ENCODE measurements at regions not wholly inside any gene's neighbourhood (a gene's known extent, or its start where the extent isn't known, plus 50 kb on each side); places are given as distances from the start of the nearest gene placed in this dataset.
A peak's percentile ranks its signal among the peaks of the same experiment; 100 is the strongest.

DNA sequence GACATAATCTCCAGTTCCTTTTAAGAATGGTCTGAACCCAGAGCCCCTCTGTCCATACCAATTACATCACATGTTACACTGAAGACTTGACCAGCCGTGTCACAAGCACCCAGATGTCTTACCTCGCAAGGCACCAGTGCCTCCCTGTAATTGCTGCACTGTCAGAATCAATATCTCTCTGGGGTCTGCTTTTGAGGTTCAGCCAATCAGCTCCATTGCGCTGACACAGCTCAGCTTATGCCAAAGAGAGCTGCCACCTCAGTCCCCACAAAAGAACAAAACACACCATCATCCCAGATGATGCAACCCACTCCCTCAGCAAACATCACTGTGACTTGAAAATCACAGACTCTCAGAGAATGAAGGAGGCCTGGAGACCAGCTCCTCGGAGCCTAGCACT, 82.5 kb upstream of the SORBS2 start:
- H3K27ac Mint-ChIP-seq, result no peak overlapping the region

DNA sequence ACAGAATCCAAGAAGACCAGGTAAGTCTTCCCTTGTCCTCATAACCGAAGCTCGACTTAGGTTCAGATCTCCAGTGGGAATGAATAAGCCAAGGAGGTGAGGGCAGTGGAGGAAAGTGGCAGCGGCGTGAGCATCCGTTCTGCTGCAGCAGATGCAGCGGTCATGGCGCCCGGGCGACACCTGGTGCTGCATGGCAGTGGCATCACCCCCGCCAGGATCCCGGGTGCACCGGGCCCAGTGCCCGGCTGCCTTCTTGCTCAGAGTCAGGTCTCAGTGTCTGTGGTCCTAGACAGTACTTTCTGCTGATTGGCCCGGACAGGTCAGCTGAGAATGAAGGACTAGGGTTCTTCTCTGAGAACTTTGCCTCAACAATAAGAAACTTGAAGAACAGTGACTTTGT, 83.4 kb upstream of the SORBS2 start:
- DNase-seq (no peak), ATAC-seq (ENCODE audit: low read depth in 2 of 2) (no peak)
- Mint-ChIP-seq H3K4me1 (peaks cover 0 to 3% (median 0%) of the 10 kb centered on the region in 4 donors), H3K9me3 (peaks cover 0 to 4% (median 0%) of the 10 kb centered on the region in 7 donors), H3K4me3 (no peak overlapping the region), H3K27me3 (peaks cover 3% of the 10 kb centered on the region), H3K27ac (no peak overlapping the region), H3K36me3 (no peaks in the 10 kb centered on the region)
- Histone ChIP-seq H3K4me3 (ENCODE audit: low read depth, low read length) (no peak overlapping the region), H3K27me3 (ENCODE audit: control insufficient read depth, insufficient read depth, low read length) (no peaks in the 10 kb centered on the region), H3K9me3 (ENCODE audit: control insufficient read depth in 2 of 2, low read length in 2 of 2) (no peaks in the 10 kb centered on the region), H3K36me3 (ENCODE audit: control insufficient read depth, insufficient read depth, low read length) (no peaks in the 10 kb centered on the region), H3K4me1 (ENCODE audit: control insufficient read depth, insufficient read depth, low read length, poor library complexity, severe bottlenecking) (no peaks in the 10 kb centered on the region), H3K27ac (ENCODE audit: insufficient read depth, low read length, poor library complexity, severe bottlenecking) (no peak overlapping the region)

More for the DNA sequence above, 82.5 kb upstream of the SORBS2 start:
- Histone ChIP-seq H3K27me3 (ENCODE audit: control insufficient read depth, insufficient read depth, low read length) (no peaks in the 10 kb centered on the region), H3K9me3 (ENCODE audit: control insufficient read depth in 2 of 2, low read length in 2 of 2) (no peaks in the 10 kb centered on the region), H3K4me3 (ENCODE audit: low read depth, low read length) (no peak overlapping the region), H3K36me3 (ENCODE audit: control insufficient read depth, insufficient read depth, low read length) (no peaks in the 10 kb centered on the region), H3K4me1 (ENCODE audit: control insufficient read depth, insufficient read depth, low read length, poor library complexity, severe bottlenecking) (no peaks in the 10 kb centered on the region), H3K27ac (ENCODE audit: insufficient read depth, low read length, poor library complexity, severe bottlenecking) (no peak overlapping the region)
- no peak for DNase-seq
- peaks cover 0 to 5% (median under 1%) of the 10 kb centered on the region in 7 donors for H3K9me3 Mint-ChIP-seq
- no peak for ATAC-seq (ENCODE audit: low read depth in 2 of 2)
- H3K4me1 Mint-ChIP-seq, result no peaks in the 10 kb centered on the region
- no peaks in the 10 kb centered on the region for H3K27me3 Mint-ChIP-seq
- no peak overlapping the region for H3K4me3 Mint-ChIP-seq
- H3K36me3 Mint-ChIP-seq, result no peaks in the 10 kb centered on the region

DNA sequence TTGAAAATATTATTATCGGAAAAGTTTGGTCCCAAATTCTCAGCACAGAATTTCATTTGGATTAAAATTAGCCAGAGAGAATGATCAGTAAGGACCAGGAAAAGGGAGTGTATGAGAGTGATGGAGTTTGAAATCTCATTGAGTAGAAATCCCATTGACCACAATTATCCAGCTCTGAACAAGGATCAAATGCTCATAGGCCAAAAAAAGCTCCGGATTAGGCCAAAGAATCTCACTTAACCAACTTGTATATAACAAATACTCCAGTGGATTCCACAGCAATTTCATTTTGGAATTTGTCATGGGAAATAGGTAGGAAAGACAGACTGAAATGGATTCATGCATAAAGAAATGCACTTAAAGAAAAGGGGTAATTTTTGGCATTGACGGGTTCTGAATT, 83.9 kb upstream of the SORBS2 start:
- H3K4me1 ChIP-seq (ENCODE audit: control insufficient read depth, insufficient read depth, low read length, poor library complexity, severe bottlenecking), result no peaks in the 10 kb centered on the region
- Mint-ChIP-seq H3K27me3 (peaks cover 5% of the 10 kb centered on the region), H3K9me3 (peaks cover 0 to 7% (median 0%) of the 10 kb centered on the region in 7 donors), H3K4me1 (peaks cover 0 to 5% (median 0%) of the 10 kb centered on the region in 4 donors), H3K4me3 (no peak overlapping the region), H3K27ac (no peak overlapping the region), H3K36me3 (no peaks in the 10 kb centered on the region)
- H3K27me3 ChIP-seq (ENCODE audit: control insufficient read depth, insufficient read depth, low read length), result no peaks in the 10 kb centered on the region
- ATAC-seq (ENCODE audit: low read depth in 2 of 2) (no peak), DNase-seq (no peak)
- no peak overlapping the region for H3K4me3 ChIP-seq (ENCODE audit: low read depth, low read length)
- no peaks in the 10 kb centered on the region for H3K36me3 ChIP-seq (ENCODE audit: control insufficient read depth, insufficient read depth, low read length)
- H3K9me3 ChIP-seq (ENCODE audit: control insufficient read depth in 2 of 2, low read length in 2 of 2), result no peaks in the 10 kb centered on the region
- H3K27ac ChIP-seq (ENCODE audit: insufficient read depth, low read length, poor library complexity, severe bottlenecking), result no peak overlapping the region

DNA sequence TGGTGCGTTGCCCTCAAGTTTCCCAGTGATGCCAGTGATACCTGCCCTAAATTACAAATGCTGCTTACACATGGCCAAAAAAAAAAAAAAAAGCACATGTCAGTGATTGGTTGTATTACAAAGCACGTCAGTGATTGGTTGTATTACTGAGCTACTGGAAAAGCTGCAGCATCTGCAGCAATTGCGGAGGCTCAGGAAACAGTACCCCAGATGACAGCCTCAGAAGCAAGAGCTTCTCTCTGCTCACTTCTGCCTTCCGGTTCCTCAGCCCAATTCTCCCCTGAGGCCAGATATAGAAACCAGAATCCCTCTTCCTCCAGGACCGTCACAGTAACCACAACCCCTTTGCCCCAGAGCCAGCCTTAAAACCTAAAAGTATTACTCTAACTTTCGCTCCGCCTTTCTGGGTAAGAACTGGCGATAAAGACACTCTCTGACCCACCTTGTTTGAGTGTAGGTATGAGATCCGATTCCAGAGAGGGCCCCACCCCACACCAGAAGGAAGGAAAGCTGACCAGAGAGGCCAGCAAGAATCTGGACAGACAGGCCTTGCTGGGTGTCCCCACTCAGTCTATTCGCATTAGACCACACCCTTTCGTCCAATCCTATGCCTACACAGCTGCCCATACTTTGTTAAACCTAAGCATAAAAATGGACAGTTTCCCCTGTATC, 85.0 kb upstream of the SORBS2 start:
- ATAC-seq (ENCODE audit: low read depth in 2 of 2) (no peak), DNase-seq (no peak)
- Histone ChIP-seq H3K4me3 (ENCODE audit: low read depth, low read length) (no peak overlapping the region), H3K9me3 (ENCODE audit: control insufficient read depth in 2 of 2, low read length in 2 of 2) (no peaks in the 10 kb centered on the region), H3K27ac (ENCODE audit: insufficient read depth, low read length, poor library complexity, severe bottlenecking) (no peak overlapping the region), H3K36me3 (ENCODE audit: control insufficient read depth, insufficient read depth, low read length) (no peaks in the 10 kb centered on the region), H3K27me3 (ENCODE audit: control insufficient read depth, insufficient read depth, low read length) (no peaks in the 10 kb centered on the region), H3K4me1 (ENCODE audit: control insufficient read depth, insufficient read depth, low read length, poor library complexity, severe bottlenecking) (no peaks in the 10 kb centered on the region)
- Mint-ChIP-seq H3K27me3 (peaks cover 5% of the 10 kb centered on the region), H3K4me1 (peaks cover 0 to 5% (median 0%) of the 10 kb centered on the region in 4 donors), H3K4me3 (no peak overlapping the region), H3K9me3 (peaks cover 0 to 7% (median 0%) of the 10 kb centered on the region in 7 donors), H3K36me3 (no peaks in the 10 kb centered on the region), H3K27ac (no peak overlapping the region)

DNA sequence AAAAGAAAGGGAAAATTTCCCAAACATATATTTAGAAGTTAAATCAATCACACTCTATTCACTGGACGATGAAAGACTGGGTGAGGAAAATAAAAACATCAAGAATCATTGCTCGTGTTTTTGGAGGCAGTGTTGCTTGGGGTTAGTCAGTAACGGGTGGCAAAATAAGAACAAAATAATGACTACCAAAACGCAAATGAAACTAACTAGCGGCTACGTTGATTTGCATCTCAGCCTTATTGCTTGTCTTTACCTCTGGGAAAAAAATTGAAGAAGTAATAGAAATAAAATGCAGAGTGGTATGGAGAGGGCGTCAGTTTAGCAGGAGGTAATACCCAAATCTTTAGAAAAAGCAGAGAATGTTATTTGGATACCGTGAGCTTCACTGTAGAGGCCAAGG, 86.4 kb upstream of the SORBS2 start:
- Mint-ChIP-seq H3K4me1 (peaks cover 0 to 5% (median 0%) of the 10 kb centered on the region in 4 donors), H3K27me3 (peaks cover 5% of the 10 kb centered on the region), H3K36me3 (no peaks in the 10 kb centered on the region), H3K9me3 (peaks cover 0 to 5% (median 0%) of the 10 kb centered on the region in 7 donors), H3K27ac (no peak overlapping the region), H3K4me3 (no peak overlapping the region)
- H3K27ac ChIP-seq (ENCODE audit: insufficient read depth, low read length, poor library complexity, severe bottlenecking), result no peak overlapping the region
- H3K9me3 ChIP-seq (ENCODE audit: control insufficient read depth in 2 of 2, low read length in 2 of 2), result no peaks in the 10 kb centered on the region
- H3K36me3 ChIP-seq (ENCODE audit: control insufficient read depth, insufficient read depth, low read length), result no peaks in the 10 kb centered on the region
- no peak for DNase-seq
- H3K27me3 ChIP-seq (ENCODE audit: control insufficient read depth, insufficient read depth, low read length), result no peaks in the 10 kb centered on the region
- no peak for ATAC-seq (ENCODE audit: low read depth in 2 of 2)
- no peaks in the 10 kb centered on the region for H3K4me1 ChIP-seq (ENCODE audit: control insufficient read depth, insufficient read depth, low read length, poor library complexity, severe bottlenecking)
- H3K4me3 ChIP-seq (ENCODE audit: low read depth, low read length), result no peak overlapping the region

DNA sequence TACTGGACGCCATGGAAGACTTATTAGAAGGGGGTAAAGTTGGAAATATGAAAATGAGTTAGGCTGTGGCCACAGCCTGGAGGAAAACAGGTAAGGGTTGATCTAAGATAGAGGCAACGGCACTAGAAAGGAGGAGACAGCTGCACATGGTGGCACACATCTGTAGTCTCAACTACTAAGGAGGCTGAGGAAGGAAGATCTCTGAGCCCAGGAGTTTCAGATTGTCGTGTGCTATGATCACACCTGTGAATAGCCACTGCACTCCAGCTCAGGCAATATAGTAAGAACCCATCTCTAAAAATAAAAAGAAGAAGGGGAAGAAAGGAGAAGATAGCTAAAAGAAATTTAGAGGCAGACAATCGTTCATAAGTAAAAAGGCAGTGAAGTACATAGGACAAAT, 87.8 kb upstream of the SORBS2 start:
- H3K27ac Mint-ChIP-seq, result no peak overlapping the region
- peaks cover 0 to 3% (median 0%) of the 10 kb centered on the region in 7 donors for H3K9me3 Mint-ChIP-seq
- no peaks in the 10 kb centered on the region for H3K9me3 ChIP-seq (ENCODE audit: control insufficient read depth in 2 of 2, low read length in 2 of 2)
- ATAC-seq (ENCODE audit: low read depth in 2 of 2), result no peak
- no peak overlapping the region for H3K27ac ChIP-seq (ENCODE audit: insufficient read depth, low read length, poor library complexity, severe bottlenecking)
- peaks cover 0 to 5% (median 0%) of the 10 kb centered on the region in 4 donors for H3K4me1 Mint-ChIP-seq
- H3K4me3 Mint-ChIP-seq, result peak overlapping the region in 1 of 4 donors; percentile 44
- peaks cover 5% of the 10 kb centered on the region for H3K27me3 Mint-ChIP-seq
- DNase-seq, result no peak
- no peak overlapping the region for H3K4me3 ChIP-seq (ENCODE audit: low read depth, low read length)
- H3K4me1 ChIP-seq (ENCODE audit: control insufficient read depth, insufficient read depth, low read length, poor library complexity, severe bottlenecking), result no peaks in the 10 kb centered on the region
- no peaks in the 10 kb centered on the region for H3K27me3 ChIP-seq (ENCODE audit: control insufficient read depth, insufficient read depth, low read length)
- H3K36me3 Mint-ChIP-seq, result no peaks in the 10 kb centered on the region
- H3K36me3 ChIP-seq (ENCODE audit: control insufficient read depth, insufficient read depth, low read length), result no peaks in the 10 kb centered on the region

DNA sequence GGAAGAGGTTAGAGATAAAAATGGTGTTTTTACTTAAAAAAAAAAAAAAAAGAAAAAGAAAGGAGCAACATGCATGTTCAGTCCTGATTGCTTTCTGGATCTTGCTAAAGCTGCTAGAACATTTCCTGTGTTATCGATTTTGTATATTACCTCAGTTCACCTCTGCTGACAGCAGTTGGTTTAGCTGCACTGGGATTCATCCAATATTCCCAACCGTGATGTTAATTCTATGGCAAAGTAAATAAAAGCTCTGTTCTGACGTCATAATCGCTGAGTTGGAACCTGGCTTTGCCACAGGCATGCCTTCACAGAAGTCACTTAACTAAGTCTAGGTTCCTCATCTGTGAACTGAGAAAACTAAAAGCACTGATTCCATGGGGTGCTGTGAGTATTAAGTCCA, 90.7 kb upstream of the SORBS2 start:
- Mint-ChIP-seq H3K36me3 (no peaks in the 10 kb centered on the region), H3K4me1 (peaks cover 0 to 5% (median 0%) of the 10 kb centered on the region in 4 donors), H3K4me3 (no peak overlapping the region), H3K27me3 (peaks cover 5% of the 10 kb centered on the region), H3K27ac (no peak overlapping the region), H3K9me3 (peaks cover 0 to 4% (median 0%) of the 10 kb centered on the region in 7 donors)
- ATAC-seq (ENCODE audit: low read depth in 2 of 2) (no peak), DNase-seq (no peak)
- H3K4me1 ChIP-seq (ENCODE audit: control insufficient read depth, insufficient read depth, low read length, poor library complexity, severe bottlenecking), result no peaks in the 10 kb centered on the region
- no peak overlapping the region for H3K27ac ChIP-seq (ENCODE audit: insufficient read depth, low read length, poor library complexity, severe bottlenecking)
- no peaks in the 10 kb centered on the region for H3K27me3 ChIP-seq (ENCODE audit: control insufficient read depth, insufficient read depth, low read length)
- no peaks in the 10 kb centered on the region for H3K36me3 ChIP-seq (ENCODE audit: control insufficient read depth, insufficient read depth, low read length)
- H3K4me3 ChIP-seq (ENCODE audit: low read depth, low read length), result no peak overlapping the region
- H3K9me3 ChIP-seq (ENCODE audit: control insufficient read depth in 2 of 2, low read length in 2 of 2), result no peaks in the 10 kb centered on the region

DNA sequence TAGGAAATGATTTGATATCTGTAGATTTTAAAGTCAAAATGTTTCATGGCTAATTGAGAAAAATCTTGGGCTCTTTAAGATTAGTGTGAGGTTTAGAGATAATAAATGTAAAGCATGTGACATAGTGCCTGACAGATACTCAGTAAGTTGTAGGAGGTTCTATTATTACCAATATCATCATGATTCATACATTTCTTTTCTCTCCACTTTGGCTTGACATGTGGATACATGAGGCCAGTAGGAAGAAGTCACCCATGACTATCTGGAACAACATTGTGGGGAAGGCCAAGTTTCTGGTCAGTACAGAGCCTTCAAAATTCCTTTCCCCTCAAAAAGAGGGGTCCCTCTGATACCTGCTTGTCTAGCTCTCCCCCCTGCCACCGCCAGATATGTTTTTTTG, 91.2 kb upstream of the SORBS2 start:
- peaks cover 5% of the 10 kb centered on the region for H3K27me3 Mint-ChIP-seq
- DNase-seq, result no peak
- ATAC-seq (ENCODE audit: low read depth in 2 of 2), result no peak
- H3K36me3 Mint-ChIP-seq, result no peaks in the 10 kb centered on the region
- no peaks in the 10 kb centered on the region for H3K27me3 ChIP-seq (ENCODE audit: control insufficient read depth, insufficient read depth, low read length)
- no peaks in the 10 kb centered on the region for H3K36me3 ChIP-seq (ENCODE audit: control insufficient read depth, insufficient read depth, low read length)
- H3K4me1 Mint-ChIP-seq, result peaks cover 0 to 5% (median 0%) of the 10 kb centered on the region in 4 donors
- no peak overlapping the region for H3K4me3 ChIP-seq (ENCODE audit: low read depth, low read length)
- H3K4me1 ChIP-seq (ENCODE audit: control insufficient read depth, insufficient read depth, low read length, poor library complexity, severe bottlenecking), result no peaks in the 10 kb centered on the region
- peaks cover 0 to 5% (median 0%) of the 10 kb centered on the region in 7 donors for H3K9me3 Mint-ChIP-seq
- no peak overlapping the region for H3K27ac ChIP-seq (ENCODE audit: insufficient read depth, low read length, poor library complexity, severe bottlenecking)
- H3K27ac Mint-ChIP-seq, result no peak overlapping the region
- no peak overlapping the region for H3K4me3 Mint-ChIP-seq
- H3K9me3 ChIP-seq (ENCODE audit: control insufficient read depth in 2 of 2, low read length in 2 of 2), result no peaks in the 10 kb centered on the region

Data from CD4-positive, CD25-positive, alpha-beta regulatory T cell (primary cell).